ENCODE measurements at regions not wholly inside any gene's neighbourhood (a gene's known extent, or its start where the extent isn't known, plus 50 kb on each side); places are given as distances from the start of the nearest gene placed in this dataset.

DNA sequence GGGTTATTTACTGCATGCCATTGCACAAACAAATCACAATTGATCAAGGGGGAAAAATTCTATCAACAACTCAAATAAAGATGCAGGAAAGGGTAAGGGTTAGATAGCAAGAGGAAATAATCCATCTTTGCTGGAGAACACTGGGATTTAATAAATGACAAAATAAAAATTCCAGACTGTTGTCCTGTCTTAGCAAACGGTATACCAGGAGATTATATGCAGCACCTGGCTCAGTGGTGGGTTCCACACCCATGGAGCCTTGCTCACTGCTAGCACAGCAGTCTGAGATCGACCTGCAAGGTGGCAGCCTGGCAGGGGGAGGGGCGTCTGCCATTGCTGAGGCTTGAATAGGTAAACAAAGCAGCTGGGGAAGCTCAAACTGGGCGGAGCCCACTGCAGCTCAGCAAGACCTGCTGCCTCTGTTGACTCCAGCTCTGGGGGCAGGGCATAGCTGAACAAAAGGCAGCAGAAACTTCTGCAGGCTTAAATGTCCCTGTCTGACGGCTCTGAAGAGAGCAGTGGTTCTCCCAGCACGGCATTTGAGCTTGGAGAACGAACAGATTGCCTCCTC lies 296.5 kb upstream of the THSD7B start:
- no peak for DNase-seq (ENCODE audit: low read depth)

DNA sequence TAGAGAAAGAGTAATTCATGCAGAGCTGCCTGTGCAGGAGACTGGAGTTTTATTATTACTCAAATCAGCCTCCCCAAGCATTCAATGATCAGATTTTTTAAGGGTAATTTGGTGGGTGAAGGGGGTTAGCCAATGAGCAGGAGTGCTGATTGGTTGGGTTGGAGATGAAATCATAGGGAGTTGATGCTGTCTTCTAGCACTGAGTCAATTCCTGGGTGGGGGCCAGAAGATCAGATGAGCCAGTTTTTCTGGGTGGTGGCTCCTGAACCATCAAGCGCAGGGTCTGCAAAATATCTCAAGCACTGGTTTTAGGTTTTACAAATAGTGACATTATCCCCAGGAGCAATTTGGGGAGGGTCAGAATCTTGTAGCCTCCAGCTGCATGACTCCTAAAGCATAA lies 312.8 kb upstream of the THSD7B start:
- no peak for DNase-seq (ENCODE audit: low read depth)

DNA sequence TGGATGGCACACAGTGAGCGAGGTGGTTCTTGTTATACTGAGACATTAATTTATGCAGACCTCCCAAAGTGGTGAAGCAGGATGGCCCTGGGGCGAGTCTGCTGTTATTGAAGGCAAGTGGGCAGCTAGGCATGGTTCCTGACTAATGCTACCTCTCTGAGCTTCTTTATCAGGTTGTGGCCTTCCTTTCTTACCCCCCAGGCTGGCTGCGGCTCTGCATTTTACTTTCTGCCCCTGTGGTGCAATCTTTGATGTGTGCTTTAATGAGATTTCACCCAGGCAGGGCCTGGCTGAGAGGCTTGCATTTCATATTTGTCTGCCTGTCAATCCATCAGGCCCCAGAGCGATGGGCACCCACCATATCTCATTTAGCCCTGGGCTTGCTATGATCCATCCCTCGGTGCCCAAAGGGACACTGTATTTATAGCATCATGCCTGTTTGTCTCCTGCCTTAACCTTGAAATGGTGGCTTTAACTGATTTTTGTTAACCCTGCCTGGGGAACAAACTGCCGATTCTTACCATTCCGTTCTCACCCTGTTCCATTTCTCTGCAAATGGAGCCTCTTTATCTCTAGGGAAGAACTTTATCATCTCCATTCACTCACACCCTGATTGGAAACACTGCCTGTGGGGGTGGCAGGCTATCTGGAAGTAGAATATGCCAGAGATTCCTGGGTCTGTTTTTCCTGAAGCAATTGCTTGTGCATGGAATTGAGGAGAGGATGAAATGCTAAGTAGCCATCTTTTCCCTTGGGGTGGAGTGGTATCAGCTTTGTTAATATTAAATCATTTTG lies 316.2 kb upstream of the THSD7B start:
- no peak for DNase-seq (ENCODE audit: low read depth)

GRCh38 chr2:136448432-136448831 lies 316.9 kb upstream of the THSD7B start:
- DNase-seq (ENCODE audit: low read depth) = no peak

DNA sequence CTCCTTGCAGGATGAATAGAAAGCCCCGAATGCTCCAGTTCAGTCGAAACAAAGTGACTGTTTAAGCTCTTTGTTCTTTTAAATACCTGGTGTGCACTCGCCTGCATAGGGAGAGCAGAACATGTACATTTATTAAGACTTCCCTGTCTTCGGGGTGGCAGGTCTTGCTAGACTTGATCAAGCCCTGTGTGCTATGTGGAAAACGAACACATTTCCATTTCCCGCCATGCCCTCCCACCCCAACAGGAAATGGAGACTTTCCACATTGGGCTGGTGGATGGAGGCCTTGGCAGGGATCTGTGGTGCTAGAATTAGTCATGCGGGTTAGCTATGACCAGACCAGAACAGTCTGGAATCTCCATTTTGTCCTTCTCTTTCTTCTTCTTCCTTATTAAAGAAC lies 321.0 kb upstream of the THSD7B start:
- no peak for DNase-seq (ENCODE audit: low read depth)

- DNase-seq (ENCODE audit: low read depth) = no peak
These were observed 321.7 kb upstream of the THSD7B start for GRCh38 chr2:136443661-136444060.

DNA sequence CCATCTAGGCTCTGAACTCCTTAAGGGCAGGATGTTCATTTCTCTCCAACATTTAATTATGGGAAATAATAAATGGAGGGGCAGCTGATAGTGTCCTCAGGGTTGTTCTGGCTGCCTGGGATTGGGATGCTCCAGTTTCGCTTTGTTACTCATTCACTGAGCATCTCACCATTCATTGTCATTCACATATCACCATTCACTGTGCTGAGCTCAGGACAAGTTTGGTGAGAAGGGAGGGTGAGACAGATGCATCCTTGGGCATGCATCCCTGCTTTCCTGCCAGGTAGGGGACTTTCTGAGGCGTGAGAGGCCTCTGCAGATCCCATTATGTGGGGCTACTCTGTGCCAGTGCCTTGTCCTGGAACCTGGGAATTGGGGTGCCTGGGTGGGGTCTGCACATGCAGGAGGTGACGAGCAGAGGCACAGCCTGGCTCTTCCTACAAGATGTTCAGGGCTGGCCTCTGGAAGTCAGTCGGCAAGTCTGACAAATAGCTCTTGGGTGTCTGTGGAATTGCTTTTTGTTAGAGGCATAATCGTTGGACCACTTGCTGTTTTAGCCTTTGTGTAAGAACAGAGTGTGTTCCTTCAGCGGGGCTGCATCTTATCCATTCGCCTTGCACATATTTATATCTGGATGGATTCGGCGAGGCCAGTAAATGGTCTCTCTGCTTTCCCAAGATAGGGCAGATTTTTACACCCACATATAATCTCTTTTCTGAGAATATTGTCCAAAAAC lies 323.2 kb upstream of the THSD7B start:
- DNase-seq (ENCODE audit: low read depth) = no peak

DNA sequence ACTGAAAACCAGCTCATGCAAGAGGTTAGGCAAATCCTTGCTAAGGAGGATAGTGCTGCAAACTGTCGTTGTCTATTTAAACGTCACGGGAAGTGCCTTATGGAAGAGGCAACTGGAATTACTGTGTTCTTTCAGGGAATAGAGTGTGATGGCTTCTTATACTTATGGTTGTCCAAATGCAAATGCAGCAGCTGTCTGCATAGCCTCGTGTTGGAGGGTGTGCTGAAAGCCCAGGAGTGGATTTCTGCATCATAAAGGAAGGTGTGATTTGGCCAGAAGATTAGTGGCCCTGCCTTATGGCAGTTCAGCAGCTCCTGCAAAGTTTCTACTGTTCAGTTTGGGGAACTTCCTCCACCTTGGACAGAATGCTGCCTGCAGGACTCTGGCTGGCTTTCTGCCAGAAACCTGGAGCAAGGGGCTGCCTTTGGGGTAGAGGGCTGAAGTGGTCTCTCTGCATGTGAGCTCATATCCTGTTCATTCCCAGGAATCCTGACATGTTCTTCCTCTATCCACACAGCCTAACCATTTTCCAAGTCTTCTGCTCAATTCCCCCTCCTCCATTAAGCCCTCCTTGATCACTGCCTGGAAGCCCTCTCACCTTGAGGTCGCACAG lies 321.2 kb upstream of the CXCR4 start:
- DNase-seq (ENCODE audit: low read depth) = no peak

DNA sequence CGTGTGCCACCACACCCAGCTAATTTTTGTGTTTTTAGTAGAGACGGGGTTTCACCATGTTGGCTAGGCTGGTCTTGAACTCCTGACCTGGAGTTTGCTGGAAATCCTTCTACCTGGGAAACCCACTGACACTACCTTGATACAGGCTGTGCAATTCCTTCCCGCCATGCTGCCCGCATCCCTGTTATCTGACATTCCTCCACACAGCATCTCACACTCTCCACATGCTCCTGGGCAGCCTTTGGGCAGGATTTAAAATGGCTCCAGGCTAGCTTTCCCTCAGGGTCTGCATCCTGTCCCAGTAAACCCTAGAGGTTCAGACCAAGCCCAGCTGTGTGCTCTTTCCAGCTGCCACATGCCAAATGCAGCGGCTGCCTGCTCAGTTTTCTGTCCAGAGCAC lies 319.5 kb upstream of the CXCR4 start:
- DNase-seq (ENCODE audit: low read depth) = no peak

GRCh38 chr2:136436936-136437335 lies 319.0 kb upstream of the CXCR4 start:
- DNase-seq (ENCODE audit: low read depth) = no peak

- no peak for DNase-seq (ENCODE audit: low read depth)
These were observed 316.3 kb upstream of the CXCR4 start for GRCh38 chr2:136434251-136434715.

GRCh38 chr2:136433261-136433660 lies 315.3 kb upstream of the CXCR4 start:
- no peak for DNase-seq (ENCODE audit: low read depth)

GRCh38 chr2:136424112-136424511 lies 306.2 kb upstream of the CXCR4 start:
- DNase-seq (ENCODE audit: low read depth) = no peak

DNA sequence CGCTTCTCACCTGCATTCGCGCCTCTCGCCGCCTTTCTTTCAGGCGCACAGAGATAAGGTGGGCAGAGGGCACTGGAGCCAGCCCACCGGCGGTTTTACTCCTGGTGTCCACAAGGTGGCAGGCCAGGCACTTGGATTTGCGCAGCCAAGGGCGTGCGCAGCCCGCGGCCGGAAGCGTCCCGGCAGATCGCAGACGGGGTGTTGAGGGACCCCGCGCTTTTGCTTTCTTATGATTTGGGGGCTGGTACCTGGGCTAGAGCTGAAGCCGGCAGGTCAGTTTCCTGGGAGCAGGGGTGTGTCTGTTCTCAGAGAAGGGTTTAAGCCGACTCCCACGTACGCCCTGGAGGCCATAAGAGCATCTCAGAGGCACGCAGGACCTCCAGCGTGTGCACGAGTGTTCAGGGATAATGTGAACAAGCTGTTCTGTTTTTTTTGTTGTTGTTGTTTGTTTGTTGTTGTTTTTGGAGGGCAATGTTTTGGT lies 305.6 kb upstream of the CXCR4 start:
- peak; percentile 7 for DNase-seq (ENCODE audit: low read depth)

DNA sequence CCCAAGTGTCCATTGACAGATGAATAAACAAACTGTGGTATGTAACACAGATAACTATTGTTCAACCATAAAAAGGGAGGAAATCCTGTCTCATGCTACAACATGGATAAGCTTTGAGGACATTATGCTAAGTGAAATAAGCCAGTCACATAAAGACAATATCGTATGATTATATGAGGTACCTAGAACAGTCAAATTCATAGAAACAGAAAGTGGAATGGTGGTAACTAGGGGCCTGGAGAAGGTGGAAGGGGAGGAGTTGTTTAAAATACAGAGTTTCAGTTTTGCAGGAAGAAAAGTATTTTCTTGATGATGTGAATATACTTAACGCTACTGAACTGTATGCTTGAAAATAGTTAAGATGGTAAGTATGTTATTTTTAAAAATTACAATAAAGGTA lies 304.6 kb upstream of the CXCR4 start:
- no peak for DNase-seq (ENCODE audit: low read depth)

DNA sequence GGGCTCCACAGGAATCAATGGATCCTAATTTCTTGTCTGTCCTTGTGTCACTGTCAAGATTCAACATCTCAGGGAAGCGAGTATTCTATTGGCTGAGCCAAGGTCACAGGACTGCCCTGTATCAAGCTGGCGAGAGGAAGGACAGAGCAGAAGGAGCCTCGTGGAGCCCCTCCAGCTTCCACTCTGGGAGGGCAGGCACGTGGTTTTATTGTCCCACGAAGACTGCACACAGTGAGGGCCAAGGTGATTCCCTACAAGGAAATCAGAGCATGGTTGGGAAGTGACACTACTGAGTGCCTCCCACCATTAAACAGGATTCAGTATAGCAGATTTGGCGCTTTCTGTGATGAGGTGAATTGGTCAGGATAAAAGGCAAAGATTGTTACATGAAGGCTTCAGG lies 302.4 kb upstream of the CXCR4 start:
- no peak for DNase-seq (ENCODE audit: low read depth)

DNA sequence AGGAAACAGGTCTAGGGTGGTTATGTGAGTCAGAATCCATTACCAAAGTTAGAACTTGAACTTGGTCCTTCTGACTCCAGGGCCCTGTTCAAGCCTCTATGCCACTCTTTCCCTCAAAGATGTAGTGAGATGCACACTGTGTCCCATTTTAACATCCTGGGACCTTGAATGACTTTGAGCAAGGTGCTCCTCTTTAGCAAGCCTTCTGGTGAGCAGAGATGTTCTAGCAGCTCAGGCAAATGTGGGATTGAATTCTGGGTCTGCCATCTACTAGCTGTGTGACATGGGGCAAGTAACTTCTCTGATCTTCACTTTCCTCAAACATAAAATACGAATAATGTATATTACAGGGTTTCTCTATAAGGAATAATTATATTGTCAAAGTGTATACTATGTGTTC lies 294.0 kb upstream of the CXCR4 start:
- no peak for DNase-seq (ENCODE audit: low read depth)

- DNase-seq (ENCODE audit: low read depth) = no peak
These were observed 292.7 kb upstream of the CXCR4 start for GRCh38 chr2:136410673-136411072.

DNA sequence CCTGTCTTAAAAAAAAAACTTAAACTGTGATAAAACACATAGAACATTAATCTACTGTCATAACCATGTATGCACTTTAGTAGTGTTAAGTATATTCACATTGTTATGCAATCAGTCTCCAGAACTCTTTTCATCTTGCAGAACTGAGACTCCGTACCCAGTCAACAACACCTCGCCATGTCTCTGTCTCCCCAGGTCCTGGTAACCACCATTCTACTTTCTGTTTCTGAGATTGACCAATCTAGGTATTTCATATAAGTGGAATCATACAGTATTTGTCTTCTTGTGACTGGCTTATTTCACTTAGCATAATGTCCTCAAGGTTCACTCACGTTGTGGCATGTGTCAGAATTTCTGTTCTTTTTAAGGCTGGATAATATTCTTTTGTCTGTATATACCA lies 290.8 kb upstream of the CXCR4 start:
- no peak for DNase-seq (ENCODE audit: low read depth)

DNA sequence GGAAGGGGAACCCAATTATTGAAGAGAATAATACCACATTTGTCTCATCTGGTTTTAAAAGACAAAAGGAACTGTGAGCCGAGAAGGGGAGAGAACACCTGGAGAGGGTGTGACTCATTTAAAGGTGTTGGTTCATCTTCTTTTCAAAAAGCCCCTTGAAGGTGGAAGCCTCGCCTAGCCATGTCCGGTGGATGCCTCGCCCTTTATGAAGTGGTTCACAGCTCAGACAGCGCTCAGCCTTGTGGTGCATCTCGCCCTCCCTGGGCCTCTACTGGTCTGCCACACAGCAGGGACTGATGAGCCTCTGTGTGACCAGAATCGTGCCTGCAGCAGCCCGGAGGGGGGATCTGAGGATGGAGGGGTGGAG lies 290.0 kb upstream of the CXCR4 start:
- no peak for DNase-seq (ENCODE audit: low read depth)

GRCh38 chr2:136407117-136407951 lies 289.4 kb upstream of the CXCR4 start:
- no peak for DNase-seq (ENCODE audit: low read depth)

DNA sequence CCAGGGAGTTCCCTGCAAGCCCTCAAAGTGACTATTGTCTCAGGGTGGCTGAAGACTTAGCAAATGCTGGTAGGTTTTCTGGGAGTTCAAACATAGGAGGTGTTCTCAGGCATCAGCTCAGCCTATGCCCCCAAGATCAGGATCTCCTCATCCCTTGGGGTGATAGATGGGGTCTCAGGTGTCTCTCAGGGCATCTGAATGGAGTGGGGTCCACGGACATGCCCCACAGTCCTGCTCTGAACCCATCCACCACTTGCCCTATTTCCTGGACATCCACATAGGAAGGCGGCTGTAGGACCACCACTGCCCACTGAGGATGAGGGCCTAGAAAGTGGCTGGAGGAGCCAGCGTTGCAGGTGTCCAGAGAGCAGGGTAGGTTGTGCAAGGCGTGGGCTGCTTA lies 287.0 kb upstream of the CXCR4 start:
- no peak for DNase-seq (ENCODE audit: low read depth)
